ENCODE measurements at regions not wholly inside any gene's neighbourhood (a gene's known extent, or its start where the extent isn't known, plus 50 kb on each side); places are given as distances from the start of the nearest gene placed in this dataset.

DNA sequence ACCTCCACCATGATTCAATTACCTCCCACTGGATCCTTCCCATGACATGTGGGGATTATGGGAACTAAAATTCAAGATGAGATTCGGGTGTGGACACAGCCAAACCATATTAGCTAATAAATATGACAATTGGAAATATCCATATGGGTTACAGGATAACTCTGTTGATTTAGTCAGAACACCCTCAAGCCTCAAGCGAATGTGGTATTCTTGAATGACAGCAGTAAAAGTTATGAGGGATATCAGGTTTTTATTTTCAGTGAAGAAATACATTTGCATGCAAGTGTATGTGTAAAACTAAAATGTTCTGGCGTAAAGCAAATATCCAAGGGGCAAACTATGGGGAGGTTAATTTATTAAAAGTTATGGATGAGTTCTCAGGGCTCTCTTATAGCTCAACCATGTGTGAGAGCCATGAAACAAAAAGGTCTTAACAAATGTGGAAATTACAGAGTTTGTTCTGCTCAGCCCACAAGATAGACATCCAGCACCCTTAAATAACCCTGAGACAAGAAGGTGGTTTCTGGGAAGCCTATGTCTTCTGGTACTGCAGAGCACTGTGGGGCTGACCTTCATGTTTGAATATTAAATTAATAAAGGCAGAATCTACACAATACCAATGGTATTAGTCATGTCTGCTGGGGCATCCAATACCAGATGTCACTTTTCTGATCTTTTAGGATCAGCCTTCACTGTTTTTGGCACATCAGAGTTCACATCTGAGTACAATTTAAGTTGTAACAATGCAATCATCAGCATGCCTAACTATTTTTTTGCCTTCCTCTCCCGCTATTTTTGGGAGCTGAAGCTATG lies 370.5 kb upstream of the RSPO3 start:
- DNase-seq (ENCODE audit: low read depth): no peak

GRCh38 chr6:126753606-126754005 lies 364.9 kb upstream of the RSPO3 start:
- DNase-seq (ENCODE audit: low read depth): no peak

DNA sequence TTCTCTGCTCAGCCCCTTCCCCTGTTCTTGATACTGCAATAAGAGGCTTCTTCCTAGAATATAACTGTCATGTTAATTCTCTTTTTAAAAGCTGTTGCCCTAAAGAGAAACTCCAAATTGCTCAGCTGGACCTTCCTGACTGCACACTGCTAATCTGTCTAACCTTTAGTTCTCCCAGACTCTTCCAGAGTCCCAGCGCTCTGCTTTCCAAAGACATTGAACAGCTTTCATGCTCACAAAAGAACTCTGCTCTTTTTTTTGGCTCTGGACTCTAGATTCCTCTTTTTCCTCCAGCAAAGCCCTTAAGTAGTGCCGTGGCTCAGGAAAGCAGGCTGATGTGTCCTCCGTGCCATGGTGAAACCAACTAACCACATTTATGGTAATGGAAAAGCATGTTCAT lies 356.6 kb upstream of the RSPO3 start:
- DNase-seq (ENCODE audit: low read depth): no peak

DNA sequence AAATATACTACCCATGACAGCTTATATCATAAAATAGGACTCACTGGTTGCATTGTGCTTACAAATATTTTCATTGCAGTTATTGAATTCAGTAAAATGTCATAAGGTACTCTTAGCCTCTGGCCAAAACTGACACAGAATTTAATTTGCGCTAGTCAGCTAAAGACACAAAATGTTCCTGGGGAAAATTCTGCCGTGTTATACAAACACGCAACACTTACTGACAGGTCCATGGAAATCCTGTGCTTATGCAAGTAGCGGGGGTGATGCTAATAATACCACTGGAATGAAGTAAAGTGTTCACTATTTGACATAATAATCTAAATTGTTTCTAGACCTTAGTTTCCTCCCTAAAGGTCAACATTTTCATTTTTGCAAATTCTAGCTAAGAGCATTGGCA lies 354.4 kb upstream of the RSPO3 start:
- no peak for DNase-seq (ENCODE audit: low read depth)

- no peak for DNase-seq (ENCODE audit: low read depth)
These were observed 353.8 kb upstream of the RSPO3 start for GRCh38 chr6:126764671-126765070.

DNA sequence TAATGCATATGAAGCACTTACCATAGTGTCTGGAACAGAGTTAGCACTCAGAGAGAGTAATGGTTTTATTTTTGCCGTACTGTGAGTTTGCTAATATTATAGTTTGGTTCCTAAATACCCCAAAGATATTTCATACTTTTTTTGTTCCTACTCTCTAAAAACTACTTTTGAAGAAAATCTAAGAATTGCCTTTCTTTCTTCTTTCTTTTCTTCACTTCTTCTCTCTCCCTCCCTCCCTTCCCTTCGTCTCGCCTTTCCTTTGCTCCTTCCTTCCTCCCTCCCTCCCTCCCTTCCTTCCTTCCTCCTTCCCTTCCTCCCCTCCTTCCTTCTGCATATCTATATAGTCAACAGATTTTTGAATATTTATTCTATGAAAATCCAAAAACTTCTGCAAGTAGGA lies 351.7 kb upstream of the RSPO3 start:
- no peak for DNase-seq (ENCODE audit: low read depth)

DNA sequence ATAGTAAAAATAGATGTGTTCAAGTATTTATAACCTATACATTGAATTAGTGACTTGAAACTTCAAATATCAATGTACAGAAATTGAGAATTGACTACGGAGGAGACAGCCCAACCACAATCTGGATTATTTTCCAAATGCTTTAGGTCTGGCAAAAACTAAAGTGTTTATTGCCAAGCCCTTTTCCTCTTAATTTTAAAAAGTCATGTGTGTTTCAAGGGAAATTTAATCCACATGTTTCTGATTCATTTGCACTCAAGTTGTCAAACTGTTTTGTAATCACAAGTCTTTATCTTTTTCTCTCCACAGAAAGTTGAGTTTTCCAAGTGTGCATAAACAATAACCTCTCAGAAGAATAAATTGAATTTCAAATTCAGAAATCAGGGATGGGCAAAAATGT lies 350.8 kb upstream of the RSPO3 start:
- DNase-seq (ENCODE audit: low read depth): no peak

GRCh38 chr6:126770176-126770575 lies 348.3 kb upstream of the RSPO3 start:
- no peak for DNase-seq (ENCODE audit: low read depth)

GRCh38 chr6:126773112-126773805 lies 345.2 kb upstream of the RSPO3 start:
- DNase-seq (ENCODE audit: low read depth): no peak

DNA sequence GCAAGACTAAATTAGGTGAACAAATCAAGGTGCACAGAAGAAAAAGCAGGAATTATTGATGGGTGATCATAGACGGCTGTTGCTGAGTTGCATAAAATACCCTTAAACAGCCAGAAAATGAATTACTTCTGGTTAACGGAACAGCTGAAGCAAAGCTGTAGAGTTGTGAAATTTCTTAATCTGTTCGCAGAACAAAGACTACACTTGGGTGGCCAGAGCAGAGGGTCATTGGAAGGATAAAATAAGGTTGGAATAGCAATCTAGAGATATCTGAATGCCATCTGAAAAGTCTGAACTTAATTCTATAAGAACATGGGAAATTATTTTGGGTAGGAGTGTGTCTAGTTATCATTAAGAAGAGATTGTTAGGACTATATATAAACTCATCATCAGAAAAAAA lies 339.1 kb upstream of the RSPO3 start:
- no peak for DNase-seq (ENCODE audit: low read depth)

GRCh38 chr6:126781582-126781981 lies 336.9 kb upstream of the RSPO3 start:
- DNase-seq (ENCODE audit: low read depth): no peak

- no peak for DNase-seq (ENCODE audit: low read depth)
These were observed 334.2 kb upstream of the RSPO3 start for GRCh38 chr6:126784161-126784790.

GRCh38 chr6:126786262-126786661 lies 332.2 kb upstream of the RSPO3 start:
- DNase-seq (ENCODE audit: low read depth): no peak

DNA sequence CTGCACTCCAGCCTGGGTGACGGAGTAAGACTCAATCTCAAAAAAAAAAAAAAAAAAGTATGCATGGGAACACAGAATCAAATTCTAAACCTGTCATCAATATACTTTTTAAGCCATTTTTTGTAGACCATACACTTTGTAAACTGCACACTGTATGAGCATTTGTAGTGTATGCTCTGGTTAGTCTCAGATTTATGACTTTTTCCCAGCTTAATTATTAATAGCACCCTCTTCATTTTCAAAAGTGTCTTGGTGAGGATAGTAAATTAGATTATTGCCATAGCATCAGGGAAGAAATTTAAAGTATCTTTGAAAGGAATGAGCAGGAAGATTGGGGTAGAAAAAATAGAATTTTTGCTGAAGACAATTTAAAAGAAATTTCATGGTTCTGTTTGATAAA lies 330.8 kb upstream of the RSPO3 start:
- DNase-seq (ENCODE audit: low read depth): no peak

GRCh38 chr6:126788861-126789365 lies 329.6 kb upstream of the RSPO3 start:
- DNase-seq (ENCODE audit: low read depth): no peak

GRCh38 chr6:126792340-126793085 lies 326.0 kb upstream of the RSPO3 start:
- no peak for DNase-seq (ENCODE audit: low read depth)

GRCh38 chr6:126795161-126795560 lies 323.3 kb upstream of the RSPO3 start:
- DNase-seq (ENCODE audit: low read depth): no peak

GRCh38 chr6:126797981-126798380 lies 320.5 kb upstream of the RSPO3 start:
- DNase-seq (ENCODE audit: low read depth): peak; percentile 21

DNA sequence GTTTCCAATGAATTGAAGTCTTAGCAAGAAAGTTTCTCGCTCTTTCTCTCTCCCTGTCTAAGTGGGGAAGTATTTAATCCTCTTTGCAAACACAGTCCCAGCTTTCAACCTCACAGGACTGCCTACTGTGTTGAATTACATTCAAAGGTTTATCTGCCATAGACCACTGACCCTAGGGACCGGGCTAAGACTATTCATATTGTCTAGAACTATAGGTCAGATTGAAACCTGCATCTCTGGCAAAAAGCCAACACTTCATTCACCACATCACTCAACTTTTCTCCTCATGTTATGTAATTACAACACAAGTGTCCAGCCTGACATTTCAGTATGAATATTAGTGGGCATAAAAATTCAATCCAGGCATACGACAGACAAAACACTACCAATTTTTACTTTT lies 314.7 kb upstream of the RSPO3 start:
- DNase-seq (ENCODE audit: low read depth): no peak

- DNase-seq (ENCODE audit: low read depth): no peak
These were observed 314.0 kb upstream of the RSPO3 start for GRCh38 chr6:126804332-126805064.

GRCh38 chr6:126805861-126806260 lies 312.6 kb upstream of the RSPO3 start:
- DNase-seq (ENCODE audit: low read depth): no peak

- no peak for DNase-seq (ENCODE audit: low read depth)
These were observed 310.6 kb upstream of the RSPO3 start for GRCh38 chr6:126807876-126808275.
